GM18507 (cell line): ENCODE measurements at regions not wholly inside any gene's neighbourhood (a gene's known extent, or its start where the extent isn't known, plus 50 kb on each side); places are given as distances from the start of the nearest gene placed in this dataset.
A peak's percentile ranks its signal among the peaks of the same experiment; 100 is the strongest.
"Not testable (repeated sequence)": the region's sequence is repeated elsewhere in the genome, so short reads cannot be mapped to it uniquely, and the experiment has no call there.

Experiments used
- DNase-seq: peaks from one replicate; pipeline ENCODE4 v3.0.0; 2011; ENCODE audit warnings: low read depth; ENCODE audit not compliant: insufficient read length; ENCODE audit errors: extremely low spot score
- FAIRE-seq: peaks from 2 replicates; lab custom pipeline; 2011; peaks lifted over from hg19 to GRCh38; lab: Jason Lieb, UNC

GRCh38 chr7:17396692-17397091 lies 98.2 kb downstream of the AHR start:
- DNase-seq, result no peak
- FAIRE-seq, result no peak

GRCh38 chr7:17401791-17402627 lies 103.6 kb downstream of the AHR start:
- DNase-seq (no peak), FAIRE-seq (no peak)

GRCh38 chr7:17402628-17403278 lies 104.3 kb downstream of the AHR start:
- DNase-seq (no peak), FAIRE-seq (peak; percentile 96)

GRCh38 chr7:17404006-17404405 lies 105.6 kb downstream of the AHR start:
- DNase-seq, result no peak
- FAIRE-seq, result no peak

- FAIRE-seq (no peak), DNase-seq (no peak)
These were observed 107.3 kb downstream of the AHR start for GRCh38 chr7:17405786-17406185.

- no peak for DNase-seq
These were observed 108.3 kb downstream of the AHR start for GRCh38 chr7:17406738-17407137.

GRCh38 chr7:17407229-17407628 lies 108.8 kb downstream of the AHR start:
- FAIRE-seq, result no peak
- no peak for DNase-seq

More at GRCh38 chr7:17406738-17407137, 108.3 kb downstream of the AHR start:
- no peak for FAIRE-seq

- DNase-seq, result no peak
- no peak for FAIRE-seq
These were observed 109.9 kb downstream of the AHR start for GRCh38 chr7:17408245-17408903.

- DNase-seq (no peak), FAIRE-seq (no peak)
These were observed 110.4 kb downstream of the AHR start for GRCh38 chr7:17408904-17409290.

GRCh38 chr7:17411922-17412321 lies 113.5 kb downstream of the AHR start:
- FAIRE-seq (peak; percentile 59), DNase-seq (no peak)

GRCh38 chr7:17412883-17413282 lies 114.4 kb downstream of the AHR start:
- FAIRE-seq (no peak), DNase-seq (no peak)

- no peak for DNase-seq
- FAIRE-seq, result no peak
These were observed 117.5 kb downstream of the AHR start for GRCh38 chr7:17415955-17416354.

- FAIRE-seq, DNase-seq: not testable (repeated sequence)
These were observed 122.0 kb downstream of the AHR start for GRCh38 chr7:17420308-17421015.

- FAIRE-seq, result peak; percentile 48
- DNase-seq, result no peak
These were observed 123.5 kb downstream of the AHR start for GRCh38 chr7:17421941-17422340.

GRCh38 chr7:17422966-17423365 lies 124.5 kb downstream of the AHR start:
- no peak for FAIRE-seq
- no peak for DNase-seq

GRCh38 chr7:17427924-17428323 lies 129.5 kb downstream of the AHR start:
- FAIRE-seq, result no peak
- no peak for DNase-seq

GRCh38 chr7:17429579-17429978 lies 131.1 kb downstream of the AHR start:
- no peak for FAIRE-seq
- DNase-seq, result no peak

GRCh38 chr7:17432793-17433192 lies 134.3 kb downstream of the AHR start:
- FAIRE-seq (peak; percentile 36), DNase-seq (no peak)

- FAIRE-seq (no peak), DNase-seq (no peak)
These were observed 135.7 kb downstream of the AHR start for GRCh38 chr7:17434191-17434590.
